Psoas muscle (tissue), 7 donors: ENCODE measurements at regions not wholly inside any gene's neighbourhood (a gene's known extent, or its start where the extent isn't known, plus 50 kb on each side); places are given as distances from the start of the nearest gene placed in this dataset.
A peak's percentile ranks its signal among the peaks of the same experiment; 100 is the strongest.

Experiments used
- ATAC-seq, 4 donors: fragments of 200-7000 bp; cut with Tn5 transposase; one replicate each; pipeline ENCODE4 v1.9.1; 2020; ENCODE audit warnings: moderate library complexity in 3 of 4, mild to moderate bottlenecking in 2 of 4
- DNase-seq, 2 donors: peaks; one replicate each; pipeline ENCODE4 v3.0.0-alpha.2; 2020
- H3K27ac ChIP-seq: fragments of 200-600 bp; one replicate; pipeline ENCODE4 v1.8.0; 2022
- H3K27me3 ChIP-seq, 3 donors: fragments of 200-600 bp in 1 of 3; one replicate each; pipeline versions ENCODE4 v1.6.1 to v1.8.0; 2013 to 2022; ENCODE audit warnings: low read length in 2 of 3, mild to moderate bottlenecking in 2 of 3, moderate library complexity in 1 of 3; ENCODE audit not compliant: insufficient read depth in 3 of 3
- H3K36me3 ChIP-seq, 2 donors: fragments of 200-600 bp in 1 of 2; one replicate each; pipeline versions ENCODE4 v1.6.1 to v1.8.0; 2013 to 2022; ENCODE audit warnings: low read depth in 1 of 2, mild to moderate bottlenecking in 1 of 2, moderate library complexity in 1 of 2; ENCODE audit not compliant: insufficient read depth in 1 of 2
- H3K4me1 ChIP-seq: fragments of 200-600 bp; one replicate; pipeline ENCODE4 v1.8.0; 2022
- H3K4me3 ChIP-seq: fragments of 200-600 bp; one replicate; pipeline ENCODE4 v1.8.0; 2022; ENCODE audit warnings: mild to moderate bottlenecking
- H3K9me3 ChIP-seq: fragments of 200-600 bp; one replicate; pipeline ENCODE4 v1.8.0; 2022
- WGBS, 3 donors: extraction: QIAGEN DNeasy Blood & Tissue Kit; methylation state at CpG; one replicate each; pipeline versions ENCODE4 v1.1.6 to v1.1.7; 2013; 5-methylcytosine and 5-hydroxymethylcytosine counted together
- intact Hi-C, 2 donors: fragments of 100-400 bp; cut with DNase I; formaldehyde crosslinking; loops; one replicate each; pipeline versions ENCODE4 v1.11.0 to v1.14.2; 2022
- TF ChIP-seq, protein P1 (sequence below): fragments of 200-600 bp; IDR thresholded peaks from one replicate; pipeline ENCODE4 v1.8.0; 2022; ENCODE audit warnings: antibody characterized with exemption
- donor health status: healthy with polysubstance abuse.
- donor health status: DM: no; HTN: no; CAD: no; lungs with moderate emphysema.
- donor health status: Bipolar disorder and iron deficiency.
- donor health status: healthy.
- donor health status: DM: yes; HTN: yes; CAD: no.
- donor health status: DM: no; HTN: no; CAD: no.
- donor health status: DM: yes; HTN: yes; CAD: no.

DNA sequence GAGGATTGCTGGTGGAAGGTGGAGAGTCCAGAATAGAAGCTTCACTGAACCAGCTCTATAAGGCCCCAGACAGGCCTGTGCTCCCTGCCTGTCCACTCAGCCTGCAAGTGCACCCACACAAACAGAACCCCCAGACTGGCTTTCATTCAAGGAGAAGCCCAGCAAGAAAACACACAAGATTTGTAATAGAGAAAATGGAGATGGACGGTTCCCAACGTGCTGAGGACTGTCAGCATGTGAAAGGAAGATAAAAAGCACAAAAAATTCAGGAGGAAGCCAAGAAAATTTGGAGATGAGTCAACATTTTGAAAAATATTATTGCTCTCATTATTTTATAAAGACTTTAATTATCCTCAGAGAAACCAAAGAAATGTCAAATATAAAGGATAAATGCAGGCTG lies 218.2 kb upstream of the SLC10A2 start:
- no peaks in the 10 kb centered on the region for H3K27me3 ChIP-seq
- no peak overlapping the region for H3K27ac ChIP-seq
- ATAC-seq (no peak), DNase-seq (no peak)
- H3K36me3 ChIP-seq: no peaks in the 10 kb centered on the region
- intact Hi-C loops: no loop called here
- no peaks in the 10 kb centered on the region for H3K9me3 ChIP-seq
- TF ChIP-seq, protein P1, sequence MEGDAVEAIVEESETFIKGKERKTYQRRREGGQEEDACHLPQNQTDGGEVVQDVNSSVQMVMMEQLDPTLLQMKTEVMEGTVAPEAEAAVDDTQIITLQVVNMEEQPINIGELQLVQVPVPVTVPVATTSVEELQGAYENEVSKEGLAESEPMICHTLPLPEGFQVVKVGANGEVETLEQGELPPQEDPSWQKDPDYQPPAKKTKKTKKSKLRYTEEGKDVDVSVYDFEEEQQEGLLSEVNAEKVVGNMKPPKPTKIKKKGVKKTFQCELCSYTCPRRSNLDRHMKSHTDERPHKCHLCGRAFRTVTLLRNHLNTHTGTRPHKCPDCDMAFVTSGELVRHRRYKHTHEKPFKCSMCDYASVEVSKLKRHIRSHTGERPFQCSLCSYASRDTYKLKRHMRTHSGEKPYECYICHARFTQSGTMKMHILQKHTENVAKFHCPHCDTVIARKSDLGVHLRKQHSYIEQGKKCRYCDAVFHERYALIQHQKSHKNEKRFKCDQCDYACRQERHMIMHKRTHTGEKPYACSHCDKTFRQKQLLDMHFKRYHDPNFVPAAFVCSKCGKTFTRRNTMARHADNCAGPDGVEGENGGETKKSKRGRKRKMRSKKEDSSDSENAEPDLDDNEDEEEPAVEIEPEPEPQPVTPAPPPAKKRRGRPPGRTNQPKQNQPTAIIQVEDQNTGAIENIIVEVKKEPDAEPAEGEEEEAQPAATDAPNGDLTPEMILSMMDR: no peak
- H3K4me3 ChIP-seq: no peak overlapping the region
- no peaks in the 10 kb centered on the region for H3K4me1 ChIP-seq
- 32 to 50% (median 38%) methylated on average over 2 of the region's 2 CpGs for WGBS, 3 donors

DNA sequence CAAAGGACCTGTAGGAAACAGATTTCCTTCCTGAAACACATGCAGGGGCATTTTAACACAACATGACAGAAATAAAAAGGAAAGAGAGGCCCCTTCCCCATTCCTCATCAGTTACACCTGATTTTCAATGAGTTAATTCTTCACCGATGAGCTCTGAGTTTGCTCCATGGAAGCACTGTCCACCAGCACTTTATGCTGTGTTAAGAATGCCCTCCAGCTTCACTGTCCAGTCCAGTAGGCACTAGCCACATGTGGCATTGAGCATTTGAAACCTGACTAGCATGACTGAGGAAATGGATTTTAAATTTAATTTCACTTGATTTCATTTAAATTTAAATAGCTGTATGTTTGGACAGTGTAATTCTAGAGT lies 217.2 kb upstream of the SLC10A2 start:
- H3K4me3 ChIP-seq: no peak overlapping the region
- no peak for ATAC-seq
- H3K27ac ChIP-seq: no peak overlapping the region
- DNase-seq: no peak
- H3K4me1 ChIP-seq: no peaks in the 10 kb centered on the region
- H3K36me3 ChIP-seq: no peaks in the 10 kb centered on the region
- intact Hi-C loops: no loop called here
- TF ChIP-seq, protein P1: no peak
- WGBS, 3 donors: 14 to 35% (median 31%) methylated on average over 1 of the region's 1 CpG
- no peaks in the 10 kb centered on the region for H3K27me3 ChIP-seq
- no peaks in the 10 kb centered on the region for H3K9me3 ChIP-seq

DNA sequence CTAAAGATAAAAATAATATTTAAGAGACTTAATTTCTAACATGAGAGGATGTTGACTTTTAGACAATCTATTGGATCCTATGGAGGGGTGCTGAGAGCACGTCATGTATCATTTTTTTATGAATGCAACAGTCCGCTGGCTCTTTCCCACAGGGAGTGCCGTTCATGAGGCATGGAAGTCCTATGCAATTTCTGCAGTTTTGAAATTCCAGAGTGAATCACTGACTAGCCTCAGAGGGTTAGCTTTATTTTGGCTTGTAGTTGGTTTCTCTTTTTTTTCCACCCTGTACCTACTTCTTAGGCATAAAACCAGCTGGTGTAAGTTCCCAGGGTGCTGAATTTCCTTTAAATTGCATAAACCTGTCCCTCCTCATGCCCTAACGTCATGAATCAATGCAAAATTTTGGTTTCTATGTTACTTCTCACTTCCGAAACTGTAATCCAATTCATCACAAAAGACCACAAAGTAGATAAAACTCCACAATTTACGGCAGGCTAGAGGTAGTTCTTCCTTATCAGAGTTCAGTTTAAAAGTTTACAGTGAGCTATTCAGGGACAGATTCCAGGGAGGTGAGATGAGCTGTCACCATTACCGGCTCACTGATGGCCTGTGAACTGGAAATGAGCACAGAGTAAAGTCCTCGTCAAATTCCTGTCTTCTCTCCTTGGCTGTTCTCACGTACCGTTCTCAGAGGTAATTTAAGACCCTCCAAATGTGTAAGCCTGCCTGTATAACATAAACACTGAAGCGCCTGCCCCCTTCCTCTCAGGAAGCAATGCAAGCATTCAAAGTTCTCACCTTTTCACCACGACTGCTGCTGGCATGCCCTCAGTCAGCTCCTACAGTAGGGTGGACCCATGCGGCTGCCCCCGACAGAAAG lies 216.6 kb upstream of the SLC10A2 start:
- TF ChIP-seq, protein P1: no peak
- H3K9me3 ChIP-seq: no peaks in the 10 kb centered on the region

DNA sequence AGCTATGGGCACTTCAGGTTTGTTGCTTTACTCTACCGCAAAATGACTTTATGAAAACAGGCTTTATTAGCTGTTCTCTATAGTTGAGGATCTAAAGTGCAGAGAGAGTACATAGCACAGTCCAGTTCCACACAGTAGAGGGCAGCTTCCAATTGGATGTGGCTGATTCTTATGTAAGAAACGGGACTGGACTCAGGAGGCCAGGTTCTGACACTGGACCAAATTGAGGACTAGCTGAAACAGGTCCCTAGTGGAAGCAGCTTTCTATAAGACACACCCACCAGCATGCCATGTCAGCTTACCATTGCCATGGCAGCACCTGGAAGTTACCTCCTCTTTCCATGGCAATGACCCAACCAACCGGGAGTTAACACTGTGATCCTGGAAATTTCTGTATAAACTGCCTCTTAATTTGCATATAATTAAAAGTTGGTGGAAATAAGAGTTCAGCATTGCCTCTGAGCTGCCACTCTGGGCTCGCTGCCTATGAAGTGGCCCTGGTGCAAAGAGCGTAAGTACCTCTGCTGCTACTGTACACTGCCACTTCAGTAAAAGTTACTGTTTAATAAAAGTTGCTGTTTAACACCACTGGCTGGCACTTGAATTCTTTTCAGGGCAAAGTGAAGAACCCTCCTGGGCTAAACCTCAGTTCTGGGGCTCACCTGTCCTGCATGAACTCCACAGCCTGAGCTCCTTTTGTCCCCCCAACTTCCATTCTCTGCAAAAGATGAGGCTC lies 211.9 kb upstream of the SLC10A2 start:
- H3K27ac ChIP-seq: no peak overlapping the region
- H3K4me3 ChIP-seq: no peak overlapping the region
- ATAC-seq (no peak), DNase-seq (no peak)
- 61 to 72% (median 64%) methylated on average over 5 of the region's 5 CpGs for WGBS, 3 donors
- H3K36me3 ChIP-seq: no peaks in the 10 kb centered on the region
- intact Hi-C loops: no loop called here
- no peaks in the 10 kb centered on the region for H3K4me1 ChIP-seq
- H3K27me3 ChIP-seq: peaks cover 0 to 1% (median 0%) of the 10 kb centered on the region in 3 donors
- no peaks in the 10 kb centered on the region for H3K9me3 ChIP-seq
- TF ChIP-seq, protein P1: no peak

More for the DNA sequence above, 216.6 kb upstream of the SLC10A2 start:
- intact Hi-C loops: no loop called here
- WGBS, 3 donors: 16 to 19% (median 19%) methylated on average over 14 of the region's 14 CpGs
- DNase-seq: no peak
- Histone ChIP-seq H3K36me3 (no peaks in the 10 kb centered on the region), H3K4me3 (no peak overlapping the region), H3K4me1 (no peaks in the 10 kb centered on the region), H3K27ac (no peak overlapping the region), H3K27me3 (no peaks in the 10 kb centered on the region)
- ATAC-seq: peak in 2 of 4 donors; percentile 47 to 56
